K562 (cell line): ENCODE measurements at regions not wholly inside any gene's neighbourhood (a gene's known extent, or its start where the extent isn't known, plus 50 kb on each side); places are given as distances from the start of the nearest gene placed in this dataset.
A peak's percentile ranks its signal among the peaks of the same experiment; 100 is the strongest.

ENCODE experiments used
- ARID1B ChIP-seq: fragments of 450-650 bp; IDR thresholded peaks from 2 replicates; pipeline ENCODE4 v1.6.1; 2016; ENCODE audit warnings: antibody characterized with exemption, mild to moderate bottlenecking, inconsistent platforms
- BCOR ChIP-seq: fragments of 450-650 bp; IDR thresholded peaks from 2 replicates; pipeline ENCODE4 v1.6.1; 2016
- CBFA2T3 ChIP-seq: fragments of 450-650 bp; IDR thresholded peaks from 2 replicates; pipeline ENCODE4 v1.6.1; 2017
- CEBPB ChIP-seq: fragments of 450-650 bp; IDR thresholded peaks from 2 replicates; pipeline ENCODE4 v1.6.1; 2016; ENCODE audit warnings: missing genetic modification characterization, missing compliant biosample characterization
- HIVEP1 ChIP-seq: fragments of 250-450 bp; sonication (Bioruptor Pico); IDR thresholded peaks from 2 replicates; pipeline ENCODE4 v1.4.0; 2020; ENCODE audit warnings: mild to moderate bottlenecking
- IRF2 ChIP-seq: sonication (generic); formaldehyde crosslinking; IDR thresholded peaks from 2 replicates; pipeline ENCODE4 v1.8.1; 2022; ENCODE audit warnings: mild to moderate bottlenecking, missing genetic modification reagents
- JUND ChIP-seq, 2 experiments: IDR thresholded peaks; 2 replicates in 1 of 2; 3 replicates in 1 of 2; pipeline ENCODE4 v1.6.1; 2011; ENCODE audit warnings: borderline replicate concordance in 2 of 2, low read depth in 2 of 2, low read length in 2 of 2, improper control_type of control experiment in 1 of 2, missing biosample characterization in 1 of 2, missing genetic modification characterization in 1 of 2, missing genetic modification reagents in 1 of 2
- MTA2 ChIP-seq: fragments of 450-650 bp; IDR thresholded peaks from 2 replicates; pipeline ENCODE4 v1.6.1; 2016; ENCODE audit warnings: low read depth
- NFXL1 ChIP-seq: fragments of 450-650 bp; formaldehyde crosslinking; IDR thresholded peaks from 2 replicates; pipeline ENCODE4 v1.4.0; 2021; ENCODE audit warnings: mild to moderate bottlenecking
- NR1H2 ChIP-seq: sonication (generic); formaldehyde crosslinking; IDR thresholded peaks from 2 replicates; pipeline ENCODE4 v1.4.0; 2020; ENCODE audit warnings: mild to moderate bottlenecking, missing genetic modification reagents
- POLR2AphosphoS2 ChIP-seq: IDR thresholded peaks from 2 replicates; pipeline ENCODE4 v1.6.1; 2012; ENCODE audit warnings: low read length, improper control_type of control experiment
- POLR2AphosphoS5 ChIP-seq: IDR thresholded peaks from 2 replicates; pipeline ENCODE4 v1.6.1; 2011; ENCODE audit warnings: mild to moderate bottlenecking, low read depth, low read length, moderate library complexity; ENCODE audit not compliant: control insufficient read depth, insufficient read depth
- POLR2B ChIP-seq: fragments of 450-650 bp; IDR thresholded peaks from 2 replicates; pipeline ENCODE4 v1.6.1; 2018; ENCODE audit warnings: low read depth; ENCODE audit not compliant: partially characterized antibody
- PYGO2 ChIP-seq: fragments of 450-650 bp; IDR thresholded peaks from 2 replicates; pipeline ENCODE4 v1.6.1; 2016; ENCODE audit warnings: mild to moderate bottlenecking, missing genetic modification characterization, moderate library complexity, missing compliant biosample characterization
- RBM17 ChIP-seq: fragments of 200-400 bp; formaldehyde crosslinking; IDR thresholded peaks from 2 replicates; pipeline ENCODE4 v1.6.1; 2017; ENCODE audit warnings: low read depth, mild to moderate bottlenecking, low read length, borderline replicate concordance
- SP2 ChIP-seq: IDR thresholded peaks from 2 replicates; pipeline ENCODE4 v1.6.1; 2011; ENCODE audit warnings: mild to moderate bottlenecking, low read depth, low read length, moderate library complexity; ENCODE audit not compliant: poor library complexity, severe bottlenecking; ENCODE audit errors: extremely low read depth
- TAF7 ChIP-seq: fragments of 450-650 bp; IDR thresholded peaks from 2 replicates; pipeline ENCODE4 v1.6.1; 2016; ENCODE audit warnings: missing genetic modification characterization, missing compliant biosample characterization
- U2AF2 ChIP-seq: fragments of 200-400 bp; formaldehyde crosslinking; optimal IDR thresholded peaks from 2 replicates; pipeline ENCODE3; 2017; ENCODE audit warnings: low read depth, mild to moderate bottlenecking, low read length
- ZBTB7A ChIP-seq: IDR thresholded peaks from 2 replicates; pipeline ENCODE4 v1.6.1; 2011; ENCODE audit warnings: low read depth, mild to moderate bottlenecking, low read length, moderate library complexity, borderline replicate concordance; ENCODE audit not compliant: control insufficient read depth
- ZC3H8 ChIP-seq: fragments of 450-650 bp; IDR thresholded peaks from 2 replicates; pipeline ENCODE4 v1.6.1; 2017
- ZFP36 ChIP-seq: fragments of 150-350 bp; IDR thresholded peaks from 2 replicates; pipeline ENCODE4 v1.6.1; 2018; ENCODE audit warnings: low read length, low read depth; ENCODE audit not compliant: partially characterized antibody
- ZNF395 ChIP-seq: fragments of 200-800 bp; sonication (Bioruptor generic); IDR thresholded peaks from 2 replicates; pipeline ENCODE4 v1.6.1; 2017; ENCODE audit warnings: missing genetic modification characterization, missing compliant biosample characterization
- ZNF449 ChIP-seq: fragments of 250-450 bp; sonication (Bioruptor Pico); IDR thresholded peaks from 2 replicates; pipeline ENCODE4 v1.8.0; 2022; ENCODE audit warnings: moderate library complexity, mild to moderate bottlenecking, inconsistent platforms
- ZNF695 ChIP-seq: fragments of 450-650 bp; formaldehyde crosslinking; IDR thresholded peaks from 2 replicates; pipeline ENCODE4 v1.4.0; 2020; ENCODE audit warnings: mild to moderate bottlenecking, moderate library complexity
- TF ChIP-seq, protein P1 (sequence below): IDR thresholded peaks from 2 replicates; pipeline ENCODE4 v1.6.1; 2011; ENCODE audit not compliant: insufficient read length; ENCODE audit errors: extremely low read depth
- TF ChIP-seq, protein P2 (sequence below): fragments of 450-650 bp; IDR thresholded peaks from one replicate; pipeline ENCODE4 v1.6.1; 2018; ENCODE audit warnings: mild to moderate bottlenecking, moderate library complexity; ENCODE audit not compliant: partially characterized antibody

DNA sequence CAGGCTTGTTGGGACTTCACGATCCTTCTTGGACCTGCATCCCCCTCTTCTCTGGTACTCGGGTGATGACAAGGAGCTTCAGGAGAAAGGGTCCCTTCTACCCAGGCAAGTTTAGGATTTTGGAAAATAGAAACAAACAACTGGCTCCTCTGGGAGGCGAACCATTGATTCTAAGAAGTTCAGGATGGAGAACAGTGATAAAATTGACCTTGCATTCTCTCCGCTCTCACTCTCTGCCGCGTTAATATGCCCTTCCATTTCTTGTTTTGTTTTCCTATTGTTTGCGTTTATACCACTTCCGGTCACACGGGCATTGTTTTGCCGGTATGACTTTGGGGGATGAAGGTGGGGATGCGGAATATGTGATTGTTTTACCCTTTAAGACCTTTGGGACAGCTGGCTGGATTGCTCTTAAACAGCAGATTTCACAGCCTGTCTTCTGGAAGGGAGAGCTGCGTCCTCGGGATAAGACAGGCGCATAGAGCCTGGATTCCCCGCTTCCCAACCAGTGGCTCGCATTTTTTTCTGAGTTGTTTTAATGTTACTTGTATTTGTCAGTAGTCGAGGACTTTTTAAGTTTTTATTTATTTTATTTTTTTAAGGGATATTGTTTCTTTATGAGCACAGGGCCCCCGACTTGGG, 144.3 kb upstream of the ZNF184 start (continued):
- TF ChIP-seq NFXL1 (CRISPR knock-in tag) (no peak), ZBTB7A (no peak), U2AF2 (no peak), NR1H2 (CRISPR knock-in tag) (no peak), CBFA2T3 (no peak), MTA2 (no peak), TAF7 (no peak), CEBPB (tag) (no peak), BCOR (peak; percentile 56), ZFP36 (peak; percentile 3), ZC3H8 (no peak), SP2 (no peak), ZNF449 (no peak), PYGO2 (tag) (no peak), HIVEP1 (CRISPR knock-in tag) (no peak), POLR2B (no peak), ARID1B (no peak), JUND (IDR thresholded peaks at IDR 0.05; ENCODE audit: borderline replicate concordance, low read depth, low read length) (0 out of 2 replicates have a peak, but pooled peaks have one; percentile 2), JUND (tag; IDR thresholded peaks at IDR 0.05; ENCODE audit: borderline replicate concordance, low read depth, low read length) (no peak), ZNF395 (CRISPR knock-in tag) (no peak), POLR2AphosphoS5 (no peak), IRF2 (no peak), RBM17 (no peak), POLR2AphosphoS2 (no peak), ZNF695 (no peak)
- TF ChIP-seq, protein P1, sequence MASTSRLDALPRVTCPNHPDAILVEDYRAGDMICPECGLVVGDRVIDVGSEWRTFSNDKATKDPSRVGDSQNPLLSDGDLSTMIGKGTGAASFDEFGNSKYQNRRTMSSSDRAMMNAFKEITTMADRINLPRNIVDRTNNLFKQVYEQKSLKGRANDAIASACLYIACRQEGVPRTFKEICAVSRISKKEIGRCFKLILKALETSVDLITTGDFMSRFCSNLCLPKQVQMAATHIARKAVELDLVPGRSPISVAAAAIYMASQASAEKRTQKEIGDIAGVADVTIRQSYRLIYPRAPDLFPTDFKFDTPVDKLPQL = no peak
- TF ChIP-seq, protein P2, sequence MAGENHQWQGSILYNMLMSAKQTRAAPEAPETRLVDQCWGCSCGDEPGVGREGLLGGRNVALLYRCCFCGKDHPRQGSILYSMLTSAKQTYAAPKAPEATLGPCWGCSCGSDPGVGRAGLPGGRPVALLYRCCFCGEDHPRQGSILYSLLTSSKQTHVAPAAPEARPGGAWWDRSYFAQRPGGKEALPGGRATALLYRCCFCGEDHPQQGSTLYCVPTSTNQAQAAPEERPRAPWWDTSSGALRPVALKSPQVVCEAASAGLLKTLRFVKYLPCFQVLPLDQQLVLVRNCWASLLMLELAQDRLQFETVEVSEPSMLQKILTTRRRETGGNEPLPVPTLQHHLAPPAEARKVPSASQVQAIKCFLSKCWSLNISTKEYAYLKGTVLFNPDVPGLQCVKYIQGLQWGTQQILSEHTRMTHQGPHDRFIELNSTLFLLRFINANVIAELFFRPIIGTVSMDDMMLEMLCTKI = no peak
